Breast epithelium (tissue), 3 donors: ENCODE measurements at regions not wholly inside any gene's neighbourhood (a gene's known extent, or its start where the extent isn't known, plus 50 kb on each side); places are given as distances from the start of the nearest gene placed in this dataset.

ENCODE experiments used
- POLR2AphosphoS5 ChIP-seq, 3 donors: sonication (generic); formaldehyde crosslinking; IDR thresholded peaks; one replicate each; pipeline ENCODE4 v1.6.1; 2017; ENCODE audit warnings: antibody characterized with exemption in 3 of 3
- TF ChIP-seq, protein P1 (sequence below), 3 donors: fragments of 450-650 bp; IDR thresholded peaks; one replicate each; pipeline ENCODE4 v1.5.1; 2016 to 2017; ENCODE audit warnings: antibody characterized with exemption in 3 of 3, mild to moderate bottlenecking in 3 of 3, moderate library complexity in 3 of 3

DNA sequence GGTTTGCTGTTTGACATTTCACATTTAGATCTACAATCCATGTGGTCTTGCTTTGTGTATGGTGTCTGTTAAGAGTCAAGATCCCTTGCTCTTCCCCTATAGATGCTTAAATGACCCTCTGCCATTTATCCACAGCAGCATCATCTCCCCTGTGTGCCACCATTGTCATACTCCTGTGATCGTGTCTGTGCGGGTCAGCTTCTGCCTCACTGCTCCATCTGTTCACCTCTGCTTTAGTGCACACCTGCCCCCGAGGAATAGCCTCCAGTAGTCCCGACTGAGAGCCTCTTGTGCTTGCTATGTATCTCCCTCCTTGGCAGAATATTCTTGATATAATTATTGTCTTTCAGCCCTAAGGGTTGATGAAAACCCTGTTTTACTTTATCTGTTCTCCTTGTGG, 551.2 kb downstream of the CDH26 start:
- TF ChIP-seq, protein P1, sequence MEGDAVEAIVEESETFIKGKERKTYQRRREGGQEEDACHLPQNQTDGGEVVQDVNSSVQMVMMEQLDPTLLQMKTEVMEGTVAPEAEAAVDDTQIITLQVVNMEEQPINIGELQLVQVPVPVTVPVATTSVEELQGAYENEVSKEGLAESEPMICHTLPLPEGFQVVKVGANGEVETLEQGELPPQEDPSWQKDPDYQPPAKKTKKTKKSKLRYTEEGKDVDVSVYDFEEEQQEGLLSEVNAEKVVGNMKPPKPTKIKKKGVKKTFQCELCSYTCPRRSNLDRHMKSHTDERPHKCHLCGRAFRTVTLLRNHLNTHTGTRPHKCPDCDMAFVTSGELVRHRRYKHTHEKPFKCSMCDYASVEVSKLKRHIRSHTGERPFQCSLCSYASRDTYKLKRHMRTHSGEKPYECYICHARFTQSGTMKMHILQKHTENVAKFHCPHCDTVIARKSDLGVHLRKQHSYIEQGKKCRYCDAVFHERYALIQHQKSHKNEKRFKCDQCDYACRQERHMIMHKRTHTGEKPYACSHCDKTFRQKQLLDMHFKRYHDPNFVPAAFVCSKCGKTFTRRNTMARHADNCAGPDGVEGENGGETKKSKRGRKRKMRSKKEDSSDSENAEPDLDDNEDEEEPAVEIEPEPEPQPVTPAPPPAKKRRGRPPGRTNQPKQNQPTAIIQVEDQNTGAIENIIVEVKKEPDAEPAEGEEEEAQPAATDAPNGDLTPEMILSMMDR (IDR thresholded peaks at IDR 0.05): no peak
- no peak for TF ChIP-seq POLR2AphosphoS5 (IDR thresholded peaks at IDR 0.05)
